Duodenal mucosa (tissue), 2 donors: ENCODE measurements at regions not wholly inside any gene's neighbourhood (a gene's known extent, or its start where the extent isn't known, plus 50 kb on each side); places are given as distances from the start of the nearest gene placed in this dataset.

Experiments
- H3K27ac ChIP-seq: one replicate; pipeline ENCODE4 v1.7.0; 2013; ENCODE audit warnings: low read depth, low read length
- H3K27me3 ChIP-seq, 2 donors: one replicate each; pipeline ENCODE4 v1.7.0; 2013; ENCODE audit warnings: low read length in 2 of 2, control low read depth in 1 of 2; ENCODE audit not compliant: insufficient read depth in 2 of 2, control insufficient read depth in 1 of 2
- H3K36me3 ChIP-seq, 2 donors: one replicate each; pipeline ENCODE4 v1.7.0; 2013; ENCODE audit warnings: low read length in 2 of 2, control low read depth in 1 of 2; ENCODE audit not compliant: insufficient read depth in 2 of 2, control insufficient read depth in 1 of 2
- H3K4me1 ChIP-seq, 2 donors: one replicate each; pipeline ENCODE4 v1.7.0; 2013; ENCODE audit warnings: low read length in 2 of 2, control low read depth in 1 of 2; ENCODE audit not compliant: insufficient read depth in 2 of 2, control insufficient read depth in 1 of 2
- H3K4me3 ChIP-seq, 2 donors: one replicate each; pipeline ENCODE4 v1.7.0; 2013; ENCODE audit warnings: low read length in 2 of 2, low read depth in 1 of 2
- H3K9ac ChIP-seq, 2 donors: one replicate each; pipeline ENCODE4 v1.7.0; 2013; ENCODE audit warnings: low read length in 2 of 2, low read depth in 1 of 2
- H3K9me3 ChIP-seq, 2 donors: one replicate each; pipeline ENCODE4 v1.7.0; 2013; ENCODE audit warnings: low read length in 2 of 2, control low read depth in 1 of 2; ENCODE audit not compliant: control insufficient read depth in 1 of 2

DNA sequence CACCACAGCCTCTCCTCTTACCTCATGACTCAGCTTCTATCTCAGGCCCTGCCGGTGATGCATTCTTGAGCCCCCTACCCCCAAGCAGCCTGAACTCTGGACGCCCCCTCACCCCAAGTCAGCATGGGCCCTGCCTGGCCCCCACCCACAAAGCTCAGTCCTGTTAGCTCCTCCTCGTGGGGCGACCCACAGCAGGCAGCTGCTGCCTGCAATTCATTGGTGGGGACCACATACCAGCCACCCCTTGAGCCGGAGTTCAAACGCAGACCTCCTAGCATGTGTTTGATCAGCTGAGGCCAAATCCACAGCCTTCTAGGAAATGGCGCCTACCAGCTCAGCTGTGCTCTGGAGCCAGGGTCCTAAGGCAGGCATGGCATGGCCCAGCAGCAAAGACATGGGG, 111.8 kb downstream of the EFNB1 start:
- Histone ChIP-seq H3K27me3 (no peaks in the 10 kb centered on the region), H3K9me3 (no peaks in the 10 kb centered on the region), H3K36me3 (no peaks in the 10 kb centered on the region), H3K27ac (no peak overlapping the region), H3K4me1 (peaks cover 12 to 22% of the 10 kb centered on the region in 2 donors), H3K4me3 (no peak overlapping the region), H3K9ac (no peak overlapping the region)

GRCh38 chrX:68939868-68940267, 111.0 kb downstream of the EFNB1 start:
- Histone ChIP-seq H3K27me3 (no peaks in the 10 kb centered on the region), H3K9me3 (no peaks in the 10 kb centered on the region), H3K27ac (no peak overlapping the region), H3K36me3 (no peaks in the 10 kb centered on the region), H3K4me3 (no peak overlapping the region), H3K9ac (no peak overlapping the region), H3K4me1 (peaks cover 19 to 30% of the 10 kb centered on the region in 2 donors)

DNA sequence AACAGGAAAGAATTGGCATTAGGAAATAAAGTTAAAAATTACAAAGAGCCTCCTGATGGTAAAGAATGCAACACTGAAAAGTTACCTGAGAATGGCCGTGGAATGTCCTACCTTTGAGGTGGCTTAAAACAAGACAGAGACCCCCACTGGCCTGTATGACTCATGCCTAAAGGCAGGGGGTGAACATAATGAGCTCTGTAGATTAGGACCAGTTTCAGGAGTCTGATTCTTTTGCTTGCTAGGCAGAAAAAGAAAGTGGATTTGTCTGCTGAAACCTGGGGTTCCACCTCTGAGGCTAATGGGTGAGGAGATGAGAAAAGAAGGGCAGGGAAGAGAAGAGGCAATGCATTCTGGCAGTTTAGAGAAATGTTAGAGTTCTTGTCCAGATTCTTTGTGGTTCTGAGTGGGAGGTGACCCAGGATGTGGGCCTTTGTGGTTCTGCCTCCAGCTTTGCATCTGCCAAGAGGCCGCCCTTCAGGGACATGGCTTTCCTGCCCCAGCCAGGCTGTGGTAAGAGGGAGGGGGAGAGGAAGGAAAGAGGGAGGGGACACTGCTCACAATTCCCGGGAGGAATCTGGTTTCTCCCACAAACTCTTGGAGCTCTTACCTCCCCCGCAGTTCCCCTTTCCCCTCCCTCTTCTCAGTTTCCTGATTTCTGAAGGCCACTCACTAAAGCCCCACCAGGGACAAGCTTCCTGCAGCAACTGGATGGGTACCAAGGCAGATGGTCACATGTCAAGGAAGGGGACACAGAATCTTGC, 109.6 kb downstream of the EFNB1 start:
- Histone ChIP-seq H3K4me1 (peaks cover 19 to 37% of the 10 kb centered on the region in 2 donors), H3K27ac (no peak overlapping the region), H3K27me3 (no peaks in the 10 kb centered on the region), H3K9me3 (no peaks in the 10 kb centered on the region), H3K9ac (no peak overlapping the region), H3K4me3 (no peak overlapping the region), H3K36me3 (no peaks in the 10 kb centered on the region)

DNA sequence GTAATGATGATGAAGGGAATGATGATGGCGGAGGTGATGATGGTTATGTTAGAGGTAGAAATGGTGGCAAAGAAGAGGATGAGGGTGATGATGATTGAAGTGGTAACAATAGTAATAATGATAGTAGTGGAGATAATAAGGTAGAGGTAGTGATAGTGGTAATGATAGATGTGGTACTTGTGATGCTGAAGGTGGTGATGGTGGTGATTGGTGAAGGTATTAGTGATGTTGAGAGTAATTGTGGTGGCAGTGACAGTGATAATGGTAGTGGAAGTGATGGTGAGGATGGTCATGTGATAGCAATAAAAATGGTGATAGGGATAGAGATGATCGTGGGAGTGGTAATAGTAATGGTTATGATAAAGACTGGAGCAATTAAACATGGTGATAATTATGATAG, 108.8 kb downstream of the EFNB1 start:
- H3K9ac ChIP-seq = no peak overlapping the region
- no peaks in the 10 kb centered on the region for H3K36me3 ChIP-seq
- H3K9me3 ChIP-seq = no peaks in the 10 kb centered on the region
- H3K4me3 ChIP-seq = no peak overlapping the region
- no peaks in the 10 kb centered on the region for H3K27me3 ChIP-seq
- no peak overlapping the region for H3K27ac ChIP-seq
- peaks cover 20 to 37% of the 10 kb centered on the region in 2 donors for H3K4me1 ChIP-seq

DNA sequence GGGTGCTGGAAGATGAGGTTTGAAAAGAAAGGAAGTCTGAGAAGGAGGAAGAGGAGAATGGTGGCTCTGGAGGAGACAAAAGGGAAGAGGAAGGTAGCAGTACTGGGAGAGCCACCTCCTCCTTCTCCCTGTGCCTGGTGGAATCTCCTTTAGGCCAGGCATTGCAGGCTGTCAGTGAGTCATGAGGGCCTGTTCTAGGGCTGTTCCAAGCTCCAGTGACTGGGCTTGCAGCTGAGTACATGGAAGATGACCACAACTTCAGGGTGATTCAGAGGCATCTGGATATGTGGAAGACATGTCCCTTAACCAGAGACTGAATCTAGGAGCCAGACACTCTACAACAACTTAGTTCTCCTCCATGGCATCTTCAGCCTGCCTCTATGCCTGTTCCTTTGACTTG, 107.8 kb downstream of the EFNB1 start:
- H3K4me1 ChIP-seq = peaks cover 21 to 33% of the 10 kb centered on the region in 2 donors
- H3K4me3 ChIP-seq = no peak overlapping the region
- H3K27ac ChIP-seq = no peak overlapping the region
- no peak overlapping the region for H3K9ac ChIP-seq
- no peaks in the 10 kb centered on the region for H3K9me3 ChIP-seq
- no peaks in the 10 kb centered on the region for H3K27me3 ChIP-seq
- H3K36me3 ChIP-seq = no peaks in the 10 kb centered on the region

DNA sequence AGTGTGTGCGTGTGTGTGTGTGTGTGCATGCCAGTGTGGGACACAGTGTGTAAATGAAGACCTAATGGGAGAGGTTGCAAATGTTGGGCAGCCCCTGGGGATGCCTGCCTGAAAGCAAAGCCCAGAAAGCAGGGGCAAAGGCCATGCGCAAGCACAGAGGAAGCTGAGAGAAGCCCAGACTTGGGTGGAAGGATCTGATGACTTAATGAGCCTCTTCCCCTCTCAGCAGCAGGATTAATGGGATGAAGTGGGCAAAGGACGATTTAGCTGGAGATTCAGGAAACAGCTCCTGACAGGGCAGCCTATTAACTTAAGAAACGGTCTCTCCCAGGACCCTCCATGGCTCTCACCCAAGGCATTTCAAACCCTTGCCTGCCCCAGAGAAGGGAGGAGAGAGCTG, 107.3 kb downstream of the EFNB1 start:
- no peaks in the 10 kb centered on the region for H3K36me3 ChIP-seq
- no peak overlapping the region for H3K4me3 ChIP-seq
- no peak overlapping the region for H3K27ac ChIP-seq
- H3K9me3 ChIP-seq = no peaks in the 10 kb centered on the region
- peaks cover 19 to 29% of the 10 kb centered on the region in 2 donors for H3K4me1 ChIP-seq
- H3K27me3 ChIP-seq = no peaks in the 10 kb centered on the region
- no peak overlapping the region for H3K9ac ChIP-seq

DNA sequence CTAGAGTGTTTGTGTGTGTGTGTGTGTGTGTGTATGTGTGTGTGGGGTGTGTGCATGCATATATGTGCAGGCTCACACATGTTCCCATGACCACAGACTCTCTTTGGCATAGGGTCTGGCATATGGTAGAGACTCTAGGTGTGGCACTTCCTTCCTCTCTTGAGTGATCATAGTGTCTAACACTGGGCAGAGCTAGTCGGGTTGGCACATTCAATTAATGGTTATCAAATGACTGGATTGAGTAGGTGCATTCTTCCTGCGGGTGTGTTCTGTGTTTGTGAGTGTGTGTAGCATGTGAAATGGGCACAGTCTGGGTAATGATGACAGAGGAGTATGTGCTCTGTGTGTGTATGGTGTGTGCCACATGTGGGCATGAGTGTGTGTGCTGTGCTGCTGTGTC, 106.5 kb downstream of the EFNB1 start:
- Histone ChIP-seq H3K4me1 (peaks cover 17 to 27% of the 10 kb centered on the region in 2 donors), H3K9me3 (no peaks in the 10 kb centered on the region), H3K4me3 (no peak overlapping the region), H3K36me3 (no peaks in the 10 kb centered on the region), H3K27me3 (no peaks in the 10 kb centered on the region), H3K9ac (no peak overlapping the region), H3K27ac (no peak overlapping the region)

GRCh38 chrX:68934922-68935321, 106.1 kb downstream of the EFNB1 start:
- no peaks in the 10 kb centered on the region for H3K27me3 ChIP-seq
- peaks cover 17 to 27% of the 10 kb centered on the region in 2 donors for H3K4me1 ChIP-seq
- H3K27ac ChIP-seq = no peak overlapping the region
- no peaks in the 10 kb centered on the region for H3K9me3 ChIP-seq
- no peaks in the 10 kb centered on the region for H3K36me3 ChIP-seq
- no peak overlapping the region for H3K4me3 ChIP-seq
- H3K9ac ChIP-seq = no peak overlapping the region

DNA sequence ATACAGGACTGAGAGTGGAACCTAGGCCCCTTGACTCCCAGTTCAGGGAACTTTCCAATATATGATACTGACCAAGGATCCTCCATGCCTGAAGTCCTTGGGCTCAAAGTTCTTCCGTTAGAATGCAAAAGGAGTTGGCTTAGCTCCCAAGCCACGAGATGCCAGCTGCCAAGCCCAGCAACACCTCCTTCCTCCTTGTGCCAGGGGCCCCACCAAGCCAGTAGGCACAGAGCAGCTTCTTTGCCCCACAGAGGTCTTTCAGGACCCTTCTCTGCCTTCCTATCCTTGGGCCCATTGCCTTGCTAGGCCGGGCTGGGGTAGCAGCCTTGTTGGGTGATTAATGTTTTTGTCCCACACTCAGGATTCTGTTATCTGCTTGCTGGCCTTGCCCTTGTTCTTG, 105.6 kb downstream of the EFNB1 start:
- H3K27ac ChIP-seq = no peak overlapping the region
- H3K36me3 ChIP-seq = no peaks in the 10 kb centered on the region
- no peak overlapping the region for H3K4me3 ChIP-seq
- H3K4me1 ChIP-seq = peaks cover 17 to 27% of the 10 kb centered on the region in 2 donors
- H3K9me3 ChIP-seq = no peaks in the 10 kb centered on the region
- no peaks in the 10 kb centered on the region for H3K27me3 ChIP-seq
- no peak overlapping the region for H3K9ac ChIP-seq

GRCh38 chrX:68932611-68933010, 103.8 kb downstream of the EFNB1 start:
- no peak overlapping the region for H3K4me3 ChIP-seq
- peaks cover 17 to 27% of the 10 kb centered on the region in 2 donors for H3K4me1 ChIP-seq
- no peaks in the 10 kb centered on the region for H3K9me3 ChIP-seq
- H3K9ac ChIP-seq = no peak overlapping the region
- no peak overlapping the region for H3K27ac ChIP-seq
- no peaks in the 10 kb centered on the region for H3K36me3 ChIP-seq
- no peaks in the 10 kb centered on the region for H3K27me3 ChIP-seq
